ENCODE measurements at regions not wholly inside any gene's neighbourhood (a gene's known extent, or its start where the extent isn't known, plus 50 kb on each side); places are given as distances from the start of the nearest gene placed in this dataset.

- ChIA-PET CTCF (no interaction called here), POLR2A (no interaction called here)
Measured at GRCh38 chr14:65915125-65915524, 502.6 kb downstream of the FUT8 start.

GRCh38 chr14:65916055-65916454 lies 503.5 kb downstream of the FUT8 start:
- ChIA-PET CTCF (no interaction called here), POLR2A (no interaction called here)

GRCh38 chr14:65920996-65921395 lies 508.5 kb downstream of the FUT8 start:
- ChIA-PET POLR2A (no interaction called here), CTCF (no interaction called here)

- POLR2A ChIA-PET: no interaction called here
- CTCF ChIA-PET: no interaction called here
Measured at GRCh38 chr14:65922142-65922541, 509.6 kb downstream of the FUT8 start.

- ChIA-PET POLR2A (no interaction called here), CTCF (interaction anchor here (1.5 kb wide), 1 partner anchor 424 kb away, joined by 3 read pairs; no protein-coding TSS in a partner anchor)
Measured at GRCh38 chr14:65926504-65926903, 514.0 kb downstream of the FUT8 start.

- POLR2A ChIA-PET: interaction anchor here (1.6 kb wide), 1 partner anchor 80 kb away, joined by 4 read pairs; no protein-coding TSS in a partner anchor
- CTCF ChIA-PET: interaction anchor here (1.2 to 1.5 kb wide), 2 partner anchors 23 to 424 kb away, joined by 3 read pairs; no protein-coding TSS in a partner anchor
Measured at GRCh38 chr14:65926935-65927700, 514.6 kb downstream of the FUT8 start.

GRCh38 chr14:65927931-65928356 lies 515.4 kb downstream of the FUT8 start:
- ChIA-PET CTCF (interaction anchor here (0.8 to 1.2 kb wide), 2 partner anchors 22 to 33 kb away, joined by 3 read pairs; no protein-coding TSS in a partner anchor), POLR2A (interaction anchor here (1.6 kb wide), 1 partner anchor 81 kb away, joined by 4 read pairs; no protein-coding TSS in a partner anchor)

- POLR2A ChIA-PET: no interaction called here
- CTCF ChIA-PET: no interaction called here
Measured at GRCh38 chr14:65928995-65929394, 516.5 kb downstream of the FUT8 start.

GRCh38 chr14:65933400-65934069 lies 521.0 kb downstream of the FUT8 start:
- ChIA-PET CTCF (no interaction called here), POLR2A (no interaction called here)

GRCh38 chr14:65934070-65934435 lies 521.5 kb downstream of the FUT8 start:
- CTCF ChIA-PET: no interaction called here

GRCh38 chr14:65936342-65936975 lies 523.9 kb downstream of the FUT8 start:
- POLR2A ChIA-PET: no interaction called here
- CTCF ChIA-PET: no interaction called here

More at GRCh38 chr14:65934070-65934435, 521.5 kb downstream of the FUT8 start:
- POLR2A ChIA-PET: no interaction called here

- CTCF ChIA-PET: no interaction called here
- POLR2A ChIA-PET: no interaction called here
Measured at GRCh38 chr14:65937079-65937959, 524.8 kb downstream of the FUT8 start.

GRCh38 chr14:65937960-65938316 lies 525.4 kb downstream of the FUT8 start:
- POLR2A ChIA-PET: no interaction called here
- CTCF ChIA-PET: no interaction called here

- CTCF ChIA-PET: no interaction called here
- POLR2A ChIA-PET: no interaction called here
Measured at GRCh38 chr14:65938738-65939137, 526.2 kb downstream of the FUT8 start.

- CTCF ChIA-PET: interaction anchor here (1.2 to 2.9 kb wide), 2 partner anchors 21 to 131 kb away, joined by 3 to 11 read pairs; no protein-coding TSS in a partner anchor
- POLR2A ChIA-PET: no interaction called here
Measured at GRCh38 chr14:65939184-65939583, 526.7 kb downstream of the FUT8 start.

- POLR2A ChIA-PET: no interaction called here
- CTCF ChIA-PET: interaction anchor here (1.2 to 2.9 kb wide), 2 partner anchors 20 to 130 kb away, joined by 3 to 11 read pairs; no protein-coding TSS in a partner anchor
Measured at GRCh38 chr14:65940056-65940735, 527.7 kb downstream of the FUT8 start.

GRCh38 chr14:65941091-65941490 lies 528.6 kb downstream of the FUT8 start:
- CTCF ChIA-PET: interaction anchor here (2.9 kb wide), 1 partner anchor 19 kb away, joined by 11 read pairs; no protein-coding TSS in a partner anchor
- POLR2A ChIA-PET: no interaction called here

GRCh38 chr14:65943150-65943549 lies 530.6 kb downstream of the FUT8 start:
- ChIA-PET POLR2A (no interaction called here), CTCF (interaction anchor here (1.2 kb wide), 1 partner anchor 23 kb away, joined by 4 read pairs; no protein-coding TSS in a partner anchor)

GRCh38 chr14:65943916-65944410 lies 531.4 kb downstream of the FUT8 start:
- ChIA-PET CTCF (no interaction called here), POLR2A (no interaction called here)

All from activated CD8-positive, alpha-beta memory T cell treated with anti-CD3 and anti-CD28 coated beads for 36 hours (primary cell).